8988T (cell line): ENCODE measurements at regions not wholly inside any gene's neighbourhood (a gene's known extent, or its start where the extent isn't known, plus 50 kb on each side); places are given as distances from the start of the nearest gene placed in this dataset.

ENCODE experiments used
- DNase-seq: peaks from one replicate; pipeline ENCODE4 v3.0.0; 2011

GRCh38 chr3:13207975-13208705 lies 134.9 kb upstream of the IQSEC1 start:
- DNase-seq = no peak

- DNase-seq = no peak
Observed at GRCh38 chr3:13207578-13207922, 134.3 kb upstream of the IQSEC1 start.

GRCh38 chr3:13206799-13207577 lies 133.8 kb upstream of the IQSEC1 start:
- no peak for DNase-seq

GRCh38 chr3:13205567-13206143 lies 132.4 kb upstream of the IQSEC1 start:
- no peak for DNase-seq

GRCh38 chr3:13204177-13204581 lies 130.9 kb upstream of the IQSEC1 start:
- no peak for DNase-seq

GRCh38 chr3:13203398-13204176 lies 130.4 kb upstream of the IQSEC1 start:
- no peak for DNase-seq

GRCh38 chr3:13202744-13203397 lies 129.6 kb upstream of the IQSEC1 start:
- DNase-seq = no peak

- DNase-seq = no peak
Observed at GRCh38 chr3:13201851-13202250, 128.6 kb upstream of the IQSEC1 start.

- DNase-seq = peak; percentile 74
Observed at GRCh38 chr3:13200946-13201345, 127.7 kb upstream of the IQSEC1 start.

- DNase-seq = no peak
Observed at GRCh38 chr3:13200465-13200864, 127.2 kb upstream of the IQSEC1 start.

GRCh38 chr3:13199899-13200451 lies 126.7 kb upstream of the IQSEC1 start:
- DNase-seq = no peak

- no peak for DNase-seq
Observed at GRCh38 chr3:13199006-13199776, 126.0 kb upstream of the IQSEC1 start.

GRCh38 chr3:13198264-13198879 lies 125.1 kb upstream of the IQSEC1 start:
- no peak for DNase-seq

- DNase-seq = no peak
Observed at GRCh38 chr3:13197795-13198194, 124.6 kb upstream of the IQSEC1 start.

- no peak for DNase-seq
Observed at GRCh38 chr3:13197281-13197680, 124.1 kb upstream of the IQSEC1 start.

GRCh38 chr3:13195374-13195773 lies 122.1 kb upstream of the IQSEC1 start:
- DNase-seq = no peak

GRCh38 chr3:13194285-13195209 lies 121.3 kb upstream of the IQSEC1 start:
- DNase-seq = no peak

- no peak for DNase-seq
Observed at GRCh38 chr3:13193320-13194284, 120.4 kb upstream of the IQSEC1 start.
